ENCODE measurements at regions not wholly inside any gene's neighbourhood (a gene's known extent, or its start where the extent isn't known, plus 50 kb on each side); places are given as distances from the start of the nearest gene placed in this dataset.

DNA sequence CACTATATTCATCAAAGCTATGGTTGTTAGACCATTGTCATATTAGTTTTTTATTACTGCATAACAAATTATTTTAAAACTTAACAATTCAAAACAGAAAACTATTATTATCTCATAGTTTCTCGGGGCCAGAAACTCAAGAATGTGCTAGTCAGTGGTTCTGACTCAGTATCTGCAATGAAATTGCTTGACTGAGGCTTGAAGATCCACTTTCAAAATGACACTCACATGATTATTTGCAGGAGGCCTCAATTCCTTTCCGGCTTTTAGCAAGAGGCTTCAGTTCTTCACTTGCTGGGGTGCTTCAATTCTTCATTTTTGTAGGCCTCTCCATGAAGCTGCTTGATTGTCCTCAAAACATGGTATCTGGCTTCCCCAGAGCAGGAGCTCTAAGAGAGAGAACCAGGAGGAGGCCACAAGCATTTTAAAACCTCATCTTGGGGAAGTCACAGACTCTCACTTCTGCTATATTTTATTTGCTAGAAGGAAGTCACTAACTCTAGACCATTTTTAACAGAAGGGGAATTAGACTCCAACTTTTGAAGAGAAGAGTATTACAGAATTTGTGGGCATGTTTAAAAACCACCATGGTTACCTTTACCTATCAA lies 383.7 kb downstream of the MFSD1 start:
- intact Hi-C loops (cut with DNase I), result no loop called here

DNA sequence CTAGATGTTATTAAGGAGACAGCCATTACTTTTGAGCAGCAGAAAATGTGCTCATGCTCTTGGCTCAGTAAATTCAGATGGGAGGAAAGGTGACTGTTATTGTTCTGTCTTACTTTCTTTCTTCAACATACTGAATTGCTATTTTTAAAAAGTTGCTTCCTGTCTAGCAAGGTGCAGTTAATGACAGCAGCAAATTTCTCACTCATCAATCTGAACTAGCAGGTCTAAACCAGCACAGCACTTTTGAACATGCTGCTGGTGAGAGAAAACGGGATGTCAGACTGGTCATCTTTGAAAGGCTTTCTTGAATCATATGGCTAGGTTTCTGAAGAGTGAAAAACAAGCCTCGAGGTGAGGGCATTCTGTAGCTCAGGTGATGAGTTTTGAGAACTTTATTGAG lies 384.7 kb downstream of the MFSD1 start:
- no peak for DNase-seq
- intact Hi-C loops (cut with DNase I), result no loop called here

More for the DNA sequence above, 383.7 kb downstream of the MFSD1 start:
- no peak for DNase-seq

DNA sequence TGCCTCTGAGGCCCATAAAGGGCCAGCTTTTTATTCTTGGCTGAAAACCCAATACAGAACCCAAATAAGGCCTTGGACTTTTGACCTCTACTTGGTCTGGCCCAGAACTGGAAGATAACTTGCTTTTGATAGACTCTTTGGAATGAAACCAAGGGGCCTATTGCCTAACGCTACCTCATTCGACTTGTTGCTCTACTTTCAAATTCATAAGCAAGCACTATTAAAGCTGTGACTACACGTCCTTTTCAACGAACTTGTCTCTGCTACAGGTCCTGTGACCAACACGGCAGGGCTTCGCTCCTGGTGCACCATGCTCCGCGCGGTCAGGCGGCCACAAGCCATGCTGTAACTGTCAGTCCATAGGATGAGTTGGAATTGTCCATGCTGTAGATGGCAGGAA lies 385.4 kb downstream of the MFSD1 start:
- intact Hi-C loops (cut with DNase I), result no loop called here
- DNase-seq, result no peak

- no peak for DNase-seq
- intact Hi-C loops (cut with DNase I), result no loop called here
Measured at GRCh38 chr3:159187706-159188105, 385.9 kb downstream of the MFSD1 start.

DNA sequence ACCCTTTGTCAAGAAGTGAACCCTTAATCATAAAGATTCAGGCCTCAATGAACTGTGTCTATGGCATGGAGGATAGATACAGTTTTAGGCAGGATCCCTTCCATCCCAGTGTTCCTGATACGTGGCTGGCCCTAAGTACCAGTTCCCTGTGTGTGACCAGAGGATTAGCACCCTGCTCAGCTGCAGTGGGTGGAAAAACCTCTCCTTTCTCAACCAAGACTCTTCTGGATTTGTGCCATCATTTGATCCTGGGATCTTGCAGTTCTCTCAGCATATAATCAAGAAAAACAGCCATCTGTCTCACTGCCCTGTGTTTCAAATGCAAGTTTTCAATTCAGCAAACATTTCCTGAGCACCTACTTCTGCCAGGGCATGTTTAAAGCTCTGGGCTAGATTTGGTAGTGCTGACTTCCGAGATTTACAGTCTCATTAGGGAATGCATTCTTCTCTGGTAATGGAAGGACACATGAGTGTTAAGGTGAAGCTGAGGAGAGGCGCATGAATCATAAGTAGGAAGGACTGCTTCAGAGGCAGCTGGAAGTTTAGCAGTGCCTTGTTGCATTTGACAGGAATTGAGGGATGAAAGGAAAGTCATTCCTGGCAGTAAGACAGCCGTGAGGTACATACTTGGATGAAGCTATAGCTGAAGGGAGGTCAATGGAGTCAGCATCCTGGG lies 388.3 kb downstream of the MFSD1 start:
- intact Hi-C loops (cut with DNase I), result no loop called here
- DNase-seq, result no peak

DNA sequence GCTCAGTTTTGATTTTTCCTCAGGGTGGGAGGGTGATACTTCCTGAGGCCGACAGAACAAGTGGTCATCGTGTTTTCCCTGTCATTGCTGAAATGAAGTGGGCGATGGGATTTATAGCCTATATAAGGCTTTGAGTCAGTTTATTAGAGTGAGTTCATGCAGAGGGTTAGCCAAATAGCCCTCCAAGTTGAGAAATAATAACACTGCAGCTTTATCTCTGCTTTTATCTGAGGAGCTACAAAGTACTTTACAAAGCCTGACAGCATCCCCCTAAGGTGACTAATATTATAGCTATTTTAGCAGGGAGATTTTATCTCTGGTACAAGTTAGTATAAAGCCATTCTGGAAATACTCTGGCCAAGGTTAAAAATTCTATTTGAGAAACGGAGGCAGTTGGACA lies 389.6 kb downstream of the MFSD1 start:
- DNase-seq, result no peak
- intact Hi-C loops (cut with DNase I), result no loop called here

DNA sequence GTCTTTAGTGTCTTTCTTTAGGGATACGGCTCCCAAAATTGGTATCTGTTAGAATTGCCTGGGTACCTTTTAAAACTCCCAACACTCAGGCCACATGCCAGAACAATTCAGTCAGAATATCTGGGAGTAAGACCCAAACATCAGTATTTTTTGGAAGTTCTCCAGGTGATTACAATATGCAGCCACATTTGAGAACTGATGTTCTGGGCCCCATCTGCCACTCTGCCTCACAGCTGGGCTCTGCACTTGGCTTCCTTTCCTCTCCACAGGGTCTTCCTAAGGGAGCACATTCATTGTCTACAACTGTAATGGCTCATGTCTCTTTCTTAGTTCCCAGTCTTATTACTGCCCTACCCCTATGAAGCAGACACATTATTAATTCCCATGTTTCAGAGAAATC lies 394.5 kb downstream of the MFSD1 start:
- intact Hi-C loops (cut with DNase I), result no loop called here
- no peak for DNase-seq

DNA sequence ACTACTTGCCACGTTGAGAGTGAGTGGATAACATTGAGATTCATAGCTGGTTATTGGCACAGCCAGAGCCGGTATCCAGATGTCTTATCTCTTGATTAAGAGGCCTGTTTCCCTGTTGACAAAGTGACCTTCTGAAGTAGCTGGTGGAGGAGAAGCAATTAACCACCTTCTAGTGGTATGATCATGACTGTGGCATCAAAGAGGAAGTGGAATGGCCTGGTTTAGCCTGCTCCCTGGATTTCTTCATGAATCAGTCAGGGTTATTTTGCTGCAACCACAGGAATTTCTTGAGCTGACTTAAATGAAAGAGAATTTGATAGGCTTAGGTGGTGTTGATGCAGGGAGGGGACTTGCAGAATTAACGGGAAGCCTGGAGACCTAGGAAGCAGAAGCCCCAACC lies 398.3 kb downstream of the MFSD1 start:
- intact Hi-C loops (cut with DNase I), result no loop called here
- no peak for DNase-seq

- no peak for DNase-seq
Measured at GRCh38 chr3:159208050-159208449, 406.2 kb downstream of the MFSD1 start.

GRCh38 chr3:159209459-159209858 lies 407.6 kb downstream of the MFSD1 start:
- intact Hi-C loops (cut with DNase I), result no loop called here
- no peak for DNase-seq

More at GRCh38 chr3:159208050-159208449, 406.2 kb downstream of the MFSD1 start:
- intact Hi-C loops (cut with DNase I), result no loop called here

GRCh38 chr3:159210336-159210735 lies 408.5 kb downstream of the MFSD1 start:
- intact Hi-C loops (cut with DNase I), result no loop called here
- no peak for DNase-seq

- DNase-seq, result no peak
- intact Hi-C loops (cut with DNase I), result no loop called here
Measured at GRCh38 chr3:159216311-159216710, 414.5 kb downstream of the MFSD1 start.

DNA sequence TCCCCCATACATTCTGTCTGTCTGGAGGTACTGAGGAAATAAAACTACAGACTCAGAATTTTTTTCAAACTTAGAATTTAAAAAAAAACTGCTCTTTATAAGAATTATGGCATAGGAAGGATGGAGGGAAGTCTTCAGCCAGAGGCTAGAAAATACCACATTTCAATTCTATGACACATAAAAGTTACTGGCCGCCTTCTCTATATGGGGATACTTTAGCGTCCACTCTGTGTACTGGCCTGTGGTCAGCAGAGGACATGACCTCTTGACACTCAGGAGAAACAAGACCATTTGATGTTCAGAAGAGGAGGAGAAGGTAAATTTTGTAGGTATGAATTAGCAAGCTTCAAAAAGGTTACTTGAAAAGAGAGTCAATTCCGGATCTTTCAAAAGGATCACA lies 417.4 kb downstream of the MFSD1 start:
- intact Hi-C loops (cut with DNase I), result no loop called here
- no peak for DNase-seq

DNA sequence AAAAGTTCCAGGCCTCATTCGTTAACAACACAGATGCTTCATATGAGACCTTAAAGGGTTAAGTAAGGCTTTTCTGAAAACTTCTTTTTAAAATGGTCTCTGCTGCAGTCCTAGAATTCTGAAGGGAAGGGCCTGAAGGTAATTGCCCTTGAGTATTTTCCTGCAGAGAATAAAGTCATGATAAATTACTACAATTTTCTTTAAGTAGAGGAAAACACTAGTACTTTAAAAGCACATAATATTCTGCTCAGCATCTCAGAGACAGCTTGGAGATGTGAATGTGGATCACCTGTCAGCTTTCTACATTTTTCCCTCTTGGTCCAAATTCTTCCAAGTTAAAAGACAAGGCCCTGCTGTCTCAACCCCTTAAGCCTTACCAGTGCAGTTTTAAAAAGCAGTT lies 419.5 kb downstream of the MFSD1 start:
- DNase-seq, result no peak
- intact Hi-C loops (cut with DNase I), result no loop called here

DNA sequence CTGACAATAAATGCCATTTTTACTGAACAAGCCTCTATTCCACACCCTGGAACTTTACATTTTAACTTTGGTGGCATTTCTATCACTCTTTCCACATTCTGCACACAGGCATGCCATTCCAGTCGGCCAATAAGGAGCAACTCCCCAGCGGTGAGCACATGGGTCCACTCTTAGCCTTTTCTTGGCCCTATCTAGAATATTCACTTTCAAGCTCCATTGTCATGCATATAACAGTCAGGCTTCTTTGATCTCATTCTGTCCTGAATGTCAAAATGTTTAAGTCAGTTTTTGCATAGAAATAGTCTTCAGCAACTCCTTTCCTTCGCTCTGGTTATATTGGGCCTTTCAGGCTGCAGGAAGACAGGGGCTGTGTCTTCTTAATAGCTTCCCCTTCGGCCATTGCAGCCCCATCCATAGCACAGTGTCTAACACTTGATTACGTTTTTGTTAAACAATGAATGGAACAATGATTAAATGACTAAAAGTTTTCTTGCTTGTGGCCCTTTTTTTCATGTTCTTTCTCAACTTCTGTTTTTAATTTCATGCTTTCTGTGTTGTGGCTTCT lies 427.3 kb downstream of the MFSD1 start:
- intact Hi-C loops (cut with DNase I), result no loop called here
- DNase-seq, result no peak

GRCh38 chr3:159232966-159233365 lies 431.1 kb downstream of the MFSD1 start:
- no peak for DNase-seq
- intact Hi-C loops (cut with DNase I), result no loop called here

DNA sequence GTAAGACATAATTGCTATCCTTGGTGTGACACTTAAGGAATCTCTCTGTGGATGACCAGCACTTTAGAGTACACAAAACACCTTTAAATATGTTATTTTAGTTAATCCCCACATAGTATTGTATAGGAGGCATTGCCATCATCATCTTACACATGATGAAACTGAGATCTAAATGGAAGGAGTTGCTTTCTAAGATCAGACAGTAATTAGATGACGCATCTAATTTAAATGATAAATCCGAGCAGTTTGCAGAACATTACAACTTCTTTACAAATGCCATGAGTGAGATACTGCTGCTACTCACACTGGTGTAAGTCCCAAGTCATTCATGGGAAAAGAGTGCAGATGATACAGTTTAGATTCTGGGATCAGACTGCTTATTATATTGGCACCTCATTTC lies 431.9 kb downstream of the MFSD1 start:
- no peak for DNase-seq
- intact Hi-C loops (cut with DNase I), result no loop called here

GRCh38 chr3:159234306-159234705 lies 432.5 kb downstream of the MFSD1 start:
- no peak for DNase-seq
- intact Hi-C loops (cut with DNase I), result no loop called here

- intact Hi-C loops (cut with DNase I), result no loop called here
Measured at GRCh38 chr3:159236321-159236720, 434.5 kb downstream of the MFSD1 start.

GRCh38 chr3:159237226-159237625 lies 435.4 kb downstream of the MFSD1 start:
- DNase-seq, result no peak
- intact Hi-C loops (cut with DNase I), result no loop called here

More at GRCh38 chr3:159236321-159236720, 434.5 kb downstream of the MFSD1 start:
- DNase-seq, result no peak

- intact Hi-C loops (cut with DNase I), result no loop called here
- DNase-seq, result no peak
Measured at GRCh38 chr3:159238646-159239045, 436.8 kb downstream of the MFSD1 start.
